H1 (cell line): ENCODE measurements at regions not wholly inside any gene's neighbourhood (a gene's known extent, or its start where the extent isn't known, plus 50 kb on each side); places are given as distances from the start of the nearest gene placed in this dataset.

ENCODE experiments used
- CTCF ChIA-PET: fragments of 300-600 bp; sonication (Branson Sonifier 250); formaldehyde crosslinking; loops from one replicate; lab custom pipeline; 2021; ENCODE audit not compliant: partially characterized antibody; lab: Charles Lee
- POLR2A ChIA-PET: fragments of 300-600 bp; sonication (Branson Sonifier 250); formaldehyde crosslinking; loops from one replicate; lab custom pipeline; 2021; ENCODE audit warnings: inconsistent platforms; ENCODE audit not compliant: partially characterized antibody; lab: Charles Lee
- DNase-seq, 2 experiments: peaks; one replicate each; pipeline versions ENCODE4 v3.0.0 to v3.0.0-alpha.2; 2010 to 2022; ENCODE audit warnings: low spot score in 2 of 2, low read depth in 1 of 2, mixed read lengths in 1 of 2
- FAIRE-seq: peaks from 2 replicates; lab custom pipeline; 2011; peaks lifted over from hg19 to GRCh38; lab: Jason Lieb, UNC
- H2AFZ ChIP-seq: 2 replicates; pipeline ENCODE4 v1.8.1; 2012; ENCODE audit warnings: low read length, inconsistent platforms
- H2AK5ac ChIP-seq: 2 replicates; pipeline ENCODE4 v1.6.1; 2013; ENCODE audit warnings: low read depth, low read length
- H2BK120ac ChIP-seq: replicated peaks from 2 replicates; pipeline ENCODE3; 2013; ENCODE audit warnings: low read depth, low read length, inconsistent platforms
- H2BK12ac ChIP-seq: 2 replicates; pipeline ENCODE4 v1.6.1; 2013; ENCODE audit warnings: low read depth, low read length
- H2BK15ac ChIP-seq: 2 replicates; pipeline ENCODE4 v1.6.1; 2013; ENCODE audit warnings: low read length
- H2BK20ac ChIP-seq: 2 replicates; pipeline ENCODE4 v1.6.1; 2013; ENCODE audit warnings: low read length
- H2BK5ac ChIP-seq: 2 replicates; pipeline ENCODE4 v1.6.1; 2013; ENCODE audit warnings: low read depth, low read length
- H3K14ac ChIP-seq: 2 replicates; pipeline ENCODE4 v1.6.1; 2013; ENCODE audit warnings: inconsistent platforms; ENCODE audit not compliant: insufficient read length
- H3K18ac ChIP-seq: 2 replicates; pipeline ENCODE4 v1.6.1; 2013; ENCODE audit warnings: low read length; ENCODE audit errors: extremely low read depth
- H3K23ac ChIP-seq: 2 replicates; pipeline ENCODE4 v1.6.1; 2013; ENCODE audit warnings: inconsistent platforms; ENCODE audit not compliant: insufficient read length
- H3K23me2 ChIP-seq: 2 replicates; pipeline ENCODE4 v1.6.1; 2013; ENCODE audit warnings: low read depth, low read length
- H3K27ac ChIP-seq: 2 replicates; pipeline ENCODE4 v1.6.1; 2011; ENCODE audit warnings: low read depth, low read length, inconsistent platforms
- H3K27me3 ChIP-seq, 4 experiments: replicated peaks in 1 of 4; 1 replicate in 1 of 4; 2 replicates in 3 of 4; pipeline versions ENCODE4 v1.6.1 to v1.8.1; 2011 to 2013; ENCODE audit warnings: low read length in 3 of 4, mild to moderate bottlenecking in 3 of 4, inconsistent platforms in 2 of 4, mixed read lengths in 2 of 4, moderate library complexity in 1 of 4; ENCODE audit not compliant: control insufficient read depth in 3 of 4, insufficient read depth in 3 of 4; ENCODE audit errors: extremely low read depth in 1 of 4
- H3K36me3 ChIP-seq, 4 experiments: 2 replicates each; pipeline versions ENCODE4 v1.6.1 to v1.8.1; 2011 to 2013; ENCODE audit warnings: mild to moderate bottlenecking in 4 of 4, low read length in 3 of 4, moderate library complexity in 2 of 4, control low read depth in 1 of 4, inconsistent platforms in 1 of 4; ENCODE audit not compliant: insufficient read depth in 4 of 4, control insufficient read depth in 2 of 4
- H3K4ac ChIP-seq: replicated peaks from 2 replicates; pipeline ENCODE3; 2013; ENCODE audit warnings: low read length, low read depth, mixed read lengths, inconsistent platforms; ENCODE audit not compliant: insufficient read length
- H3K4me1 ChIP-seq, 4 experiments: replicated peaks in 1 of 4; 1 replicate in 1 of 4; 2 replicates in 3 of 4; pipeline versions ENCODE4 v1.6.1 to v1.8.1; 2011 to 2013; ENCODE audit warnings: low read length in 3 of 4, inconsistent platforms in 2 of 4, mixed read lengths in 1 of 4; ENCODE audit not compliant: insufficient read depth in 4 of 4, control insufficient read depth in 3 of 4
- H3K4me2 ChIP-seq, 2 experiments: 2 replicates each; pipeline versions ENCODE4 v1.6.1 to v1.8.1; 2011 to 2013; ENCODE audit warnings: low read depth in 2 of 2, low read length in 2 of 2, control low read depth in 1 of 2, inconsistent platforms in 1 of 2, mild to moderate bottlenecking in 1 of 2; ENCODE audit not compliant: insufficient read depth in 1 of 2
- H3K4me3 ChIP-seq, 4 experiments: fragments of 200-600, 300-600 bp in 1 of 4; sonication (generic), shearing (Covaris generic), sonication (Bioruptor Twin) in 1 of 4; 2 replicates each; pipeline versions ENCODE4 v1.5.1 to v1.8.1; 2011 to 2016; ENCODE audit warnings: low read length in 4 of 4, low read depth in 3 of 4, control low read depth in 2 of 4, inconsistent platforms in 2 of 4, mild to moderate bottlenecking in 2 of 4, mixed read lengths in 1 of 4, moderate library complexity in 1 of 4; ENCODE audit not compliant: insufficient read depth in 2 of 4; ENCODE audit errors: extremely low read depth in 1 of 4
- H3K56ac ChIP-seq: replicated peaks from 2 replicates; pipeline ENCODE3; 2013; ENCODE audit warnings: low read depth, mild to moderate bottlenecking, mixed read lengths, low read length, inconsistent platforms; ENCODE audit not compliant: insufficient read length
- H3K79me1 ChIP-seq: 2 replicates; pipeline ENCODE4 v1.6.1; 2013; ENCODE audit warnings: low read depth, low read length, control low read depth
- H3K79me2 ChIP-seq, 2 experiments: 2 replicates each; pipeline versions ENCODE4 v1.6.1 to v1.8.1; 2012 to 2013; ENCODE audit warnings: low read length in 2 of 2, mild to moderate bottlenecking in 2 of 2, inconsistent platforms in 1 of 2; ENCODE audit not compliant: insufficient read depth in 2 of 2, control insufficient read depth in 1 of 2
- H3K9ac ChIP-seq, 4 experiments: replicated peaks in 1 of 4; 1 replicate in 1 of 4; 2 replicates in 3 of 4; pipeline versions ENCODE4 v1.6.1 to v1.8.1; 2011 to 2013; ENCODE audit warnings: low read depth in 3 of 4, low read length in 3 of 4, control low read depth in 2 of 4, mild to moderate bottlenecking in 2 of 4, moderate library complexity in 2 of 4, inconsistent platforms in 1 of 4; ENCODE audit errors: extremely low read depth in 1 of 4
- H3K9me3 ChIP-seq, 2 experiments: 2 replicates each; pipeline versions ENCODE4 v1.6.1 to v1.8.1; 2012 to 2013; ENCODE audit warnings: mild to moderate bottlenecking in 2 of 2, moderate library complexity in 2 of 2, control low read depth in 1 of 2, inconsistent platforms in 1 of 2, low read depth in 1 of 2, low read length in 1 of 2, mixed read lengths in 1 of 2; ENCODE audit not compliant: insufficient read depth in 2 of 2
- H4K20me1 ChIP-seq, 2 experiments: replicated peaks in 1 of 2; 2 replicates each; pipeline versions ENCODE3 to v1.8.1; 2011 to 2013; ENCODE audit warnings: inconsistent platforms in 2 of 2, low read length in 2 of 2, mild to moderate bottlenecking in 1 of 2; ENCODE audit not compliant: insufficient read depth in 2 of 2, control insufficient read depth in 1 of 2
- H4K5ac ChIP-seq: 2 replicates; pipeline ENCODE4 v1.6.1; 2013; ENCODE audit warnings: low read length, low read depth, mixed read lengths, inconsistent platforms; ENCODE audit not compliant: insufficient read length
- H4K8ac ChIP-seq: 2 replicates; pipeline ENCODE4 v1.8.0; 2013; ENCODE audit warnings: mild to moderate bottlenecking, moderate library complexity, low read length, inconsistent platforms; ENCODE audit not compliant: insufficient read depth; ENCODE audit errors: extremely low read depth
- H4K91ac ChIP-seq: replicated peaks from 2 replicates; pipeline ENCODE3; 2013; ENCODE audit warnings: low read length, mixed read lengths, inconsistent platforms; ENCODE audit not compliant: insufficient read length
- EZH2 ChIP-seq: fragments of 200-600 bp; sonication (generic); IDR thresholded peaks from 2 replicates; pipeline ENCODE4 v1.7.1; 2012; ENCODE audit warnings: low read depth, mild to moderate bottlenecking, moderate library complexity, low read length, inconsistent platforms; ENCODE audit not compliant: severe bottlenecking
- MAFK ChIP-seq: IDR thresholded peaks from 2 replicates; pipeline ENCODE4 v1.6.1; 2012; ENCODE audit warnings: low read depth, mild to moderate bottlenecking, improper control_type of control experiment, low read length
- POLR2A ChIP-seq, 2 experiments: IDR thresholded peaks; 1 replicate in 1 of 2; 2 replicates in 1 of 2; pipeline ENCODE4 v1.6.1; 2011; ENCODE audit warnings: low read depth in 2 of 2, low read length in 2 of 2, mild to moderate bottlenecking in 2 of 2; ENCODE audit errors: control extremely low read depth in 1 of 2
- RBBP5 ChIP-seq: IDR thresholded peaks from 2 replicates; pipeline ENCODE4 v1.7.1; 2012; ENCODE audit warnings: low read depth, mild to moderate bottlenecking, inconsistent platforms, low read length, moderate library complexity, borderline replicate concordance
- RNF2 ChIP-seq: fragments of 200-900, 300-1000 bp; sonication (generic); IDR thresholded peaks from 2 replicates; pipeline ENCODE4 v1.7.1; 2016; ENCODE audit warnings: borderline replicate concordance, low read depth, mild to moderate bottlenecking, antibody characterized with exemption, low read length; ENCODE audit not compliant: poor library complexity, severe bottlenecking; ENCODE audit errors: missing control alignments
- SIX5 ChIP-seq: IDR thresholded peaks from 2 replicates; pipeline ENCODE4 v1.6.1; 2011; ENCODE audit warnings: mild to moderate bottlenecking, low read depth, low read length
- SP1 ChIP-seq: IDR thresholded peaks from 2 replicates; pipeline ENCODE4 v1.6.1; 2011; ENCODE audit warnings: low read depth, low read length
- WGBS, 2 experiments: shearing (Covaris generic) in 1 of 2; methylation state at CpG; one replicate each; pipeline versions ENCODE4 v1.1.6 to v1.1.7; 2013 to 2015; ENCODE audit warnings: low lambda C conversion rate in 2 of 2, mixed read lengths in 2 of 2, inconsistent platforms in 1 of 2, low coverage in 1 of 2, missing lambda C conversion rate in 1 of 2; ENCODE audit not compliant: insufficient replicate concordance in 2 of 2, insufficient coverage in 1 of 2, insufficient read length in 1 of 2; ENCODE audit errors: extremely low coverage in 1 of 2, missing lambda C conversion rate in 1 of 2; 5-methylcytosine and 5-hydroxymethylcytosine counted together

GRCh38 chr3:78139166-78139565, 1099.3 kb downstream of the ROBO2 start:
- no peaks in the 10 kb centered on the region for H4K20me1 ChIP-seq
- H3K14ac ChIP-seq: no peak overlapping the region
- no peak overlapping the region for H2BK5ac ChIP-seq
- H3K79me2 ChIP-seq: no peaks in the 10 kb centered on the region
- POLR2A ChIA-PET: no interaction called here
- no peaks in the 10 kb centered on the region for H3K27me3 ChIP-seq
- H3K23ac ChIP-seq: no peak overlapping the region
- no peak overlapping the region for H2BK15ac ChIP-seq
- no peak overlapping the region for H4K8ac ChIP-seq
- H2AK5ac ChIP-seq: no peak overlapping the region
- H2BK120ac ChIP-seq: no peak overlapping the region
- H3K18ac ChIP-seq: no peak overlapping the region
- H3K4me2 ChIP-seq: no peak overlapping the region
- H3K79me1 ChIP-seq: no peaks in the 10 kb centered on the region
- H3K4me1 ChIP-seq: peaks cover 0 to 2% (median 0%) of the 10 kb centered on the region in 4 experiments; a peak in 1 of 7 replicates
- no peaks in the 10 kb centered on the region for H3K36me3 ChIP-seq
- WGBS, 2 experiments: 86% methylated on average over 3 of the region's 3 CpGs; no CpG with 5 or more reads in 1 of the 2 experiments
- no peak overlapping the region for H2AFZ ChIP-seq
- CTCF ChIA-PET: no interaction called here
- no peak overlapping the region for H3K4me3 ChIP-seq
- FAIRE-seq: no peak
- H3K9me3 ChIP-seq: no peaks in the 10 kb centered on the region
- no peak for TF ChIP-seq EZH2
- no peak for TF ChIP-seq RBBP5
- TF ChIP-seq SP1: no peak
- no peak for TF ChIP-seq MAFK
- TF ChIP-seq RNF2: no peak
- TF ChIP-seq SIX5: no peak
- TF ChIP-seq POLR2A (IDR thresholded peaks at IDR 0.05; ENCODE audit: control extremely low read depth in 1 of 2, low read depth in 2 of 2, low read length in 2 of 2): no peak
- TF ChIP-seq, all 59 proteins: peak for 0
- Histone ChIP-seq H4K91ac (no peak overlapping the region), H3K27ac (no peak overlapping the region), H2BK12ac (no peak overlapping the region), H4K5ac (no peak overlapping the region), H3K56ac (no peak overlapping the region), H3K4ac (no peak overlapping the region), H3K23me2 (no peaks in the 10 kb centered on the region), H2BK20ac (no peak overlapping the region), H3K9ac (no peak overlapping the region)
- DNase-seq: no peak
